DOHH2 (cell line): ENCODE measurements at regions not wholly inside any gene's neighbourhood (a gene's known extent, or its start where the extent isn't known, plus 50 kb on each side); places are given as distances from the start of the nearest gene placed in this dataset.
"Not testable (repeated sequence)": the region's sequence is repeated elsewhere in the genome, so short reads cannot be mapped to it uniquely, and the experiment has no call there.

Experiments used
- H3F3A ChIP-seq: fragments of 200-600 bp; sonication (generic), shearing (Covaris generic); 2 replicates; pipeline ENCODE4 v1.6.0; 2016; ENCODE audit warnings: antibody characterized with exemption, mild to moderate bottlenecking; ENCODE audit not compliant: control insufficient read depth, insufficient read depth
- H3K27ac ChIP-seq: fragments of 200-600 bp; sonication (generic); 2 replicates; pipeline ENCODE4 v1.5.1; 2014; ENCODE audit warnings: low read depth, mild to moderate bottlenecking, low read length, moderate library complexity
- H3K27me3 ChIP-seq: fragments of 200-600 bp; sonication (generic); 2 replicates; pipeline ENCODE4 v1.6.1; 2014; ENCODE audit warnings: mild to moderate bottlenecking, low read length, mixed read lengths; ENCODE audit not compliant: control insufficient read depth
- H3K36me3 ChIP-seq: fragments of 200-600 bp; sonication (generic); 2 replicates; pipeline ENCODE4 v1.6.1; 2014; ENCODE audit warnings: mild to moderate bottlenecking, low read length, moderate library complexity, mixed read lengths; ENCODE audit not compliant: control insufficient read depth
- H3K4me1 ChIP-seq: fragments of 200-600 bp; sonication (generic); 2 replicates; pipeline ENCODE4 v1.6.1; 2014; ENCODE audit warnings: mild to moderate bottlenecking, low read length, mixed read lengths; ENCODE audit not compliant: control insufficient read depth
- H3K4me2 ChIP-seq: fragments of 200-600 bp; sonication (generic); 2 replicates; pipeline ENCODE4 v1.6.0; 2014; ENCODE audit warnings: mild to moderate bottlenecking, low read length, moderate library complexity
- H3K4me3 ChIP-seq: fragments of 200-600 bp; sonication (generic); 2 replicates; pipeline ENCODE4 v1.5.1; 2014; ENCODE audit warnings: mild to moderate bottlenecking, low read length, mixed read lengths
- H3K79me2 ChIP-seq: fragments of 200-600 bp; sonication (generic); 2 replicates; pipeline ENCODE4 v1.6.1; 2014; ENCODE audit warnings: mild to moderate bottlenecking, low read length, mixed read lengths; ENCODE audit not compliant: control insufficient read depth
- H3K9me2 ChIP-seq: fragments of 200-600 bp; sonication (generic); replicated peaks from 2 replicates; pipeline ENCODE4 v1.6.1; 2014; ENCODE audit warnings: mild to moderate bottlenecking, low read length, mixed read lengths; ENCODE audit not compliant: control insufficient read depth
- H3K9me3 ChIP-seq: fragments of 200-600 bp; sonication (generic); 2 replicates; pipeline ENCODE4 v1.6.1; 2014; ENCODE audit warnings: antibody characterized with exemption, low read length, mixed read lengths; ENCODE audit not compliant: control insufficient read depth, insufficient read depth
- H4K20me1 ChIP-seq: fragments of 200-600 bp; sonication (generic); 2 replicates; pipeline ENCODE4 v1.6.0; 2014; ENCODE audit warnings: low read depth, mild to moderate bottlenecking, antibody characterized with exemption, low read length, moderate library complexity; ENCODE audit not compliant: control insufficient read depth, insufficient read depth
- CTCF ChIP-seq: fragments of 200-600 bp; sonication (generic); IDR thresholded peaks from one replicate; pipeline ENCODE4 v1.5.1; 2014; ENCODE audit warnings: antibody characterized with exemption, mild to moderate bottlenecking, low read depth, low read length; ENCODE audit not compliant: poor library complexity, severe bottlenecking
- EZH2phosphoT487 ChIP-seq: fragments of 200-600 bp; sonication (generic); IDR thresholded peaks from 2 replicates; pipeline ENCODE4 v1.6.1; 2017; ENCODE audit warnings: borderline replicate concordance, mild to moderate bottlenecking, antibody characterized with exemption, low read length, moderate library complexity, mixed read lengths

DNA sequence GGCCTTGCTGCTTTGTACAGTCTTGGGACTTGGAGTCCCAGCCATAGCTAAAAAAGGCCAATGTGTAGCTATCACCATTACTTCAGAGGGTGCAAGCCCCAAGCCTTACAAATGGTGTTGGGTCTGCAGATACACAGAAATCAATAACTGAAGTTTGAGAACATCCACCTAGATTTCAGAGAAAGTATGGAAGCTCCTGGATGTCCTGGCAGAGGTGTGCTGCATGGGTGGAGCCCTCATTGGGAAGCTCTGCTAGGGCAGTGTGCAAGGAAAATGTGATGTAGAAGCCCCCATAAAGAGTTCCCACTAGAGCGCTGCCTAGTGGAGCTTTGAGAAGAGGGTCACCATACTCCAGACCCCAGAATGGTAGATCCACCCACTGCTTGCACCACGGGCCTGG is 626.7 kb upstream of the COX7C start:
- no peak for TF ChIP-seq CTCF
- no peak for TF ChIP-seq EZH2phosphoT487
- Histone ChIP-seq H3K27me3 (no peaks in the 10 kb centered on the region), H3K9me3 (peaks cover 10% of the 10 kb centered on the region), H3K9me2 (no peaks in the 10 kb centered on the region), H3K4me1 (no peaks in the 10 kb centered on the region), H3K27ac (no peak overlapping the region), H4K20me1 (no peaks in the 10 kb centered on the region), H3K4me2 (no peak overlapping the region), H3F3A (no peaks in the 10 kb centered on the region), H3K4me3 (no peak overlapping the region), H3K36me3 (no peaks in the 10 kb centered on the region), H3K79me2 (no peaks in the 10 kb centered on the region)

GRCh38 chr5:85994653-85995052 is 623.1 kb upstream of the COX7C start:
- not testable (repeated sequence) for H3K27ac ChIP-seq, H3K4me1 ChIP-seq, H3K4me2 ChIP-seq, H4K20me1 ChIP-seq, H3K36me3 ChIP-seq, H3K79me2 ChIP-seq, H3K9me2 ChIP-seq, H3F3A ChIP-seq, H3K9me3 ChIP-seq, H3K4me3 ChIP-seq, H3K27me3 ChIP-seq

DNA sequence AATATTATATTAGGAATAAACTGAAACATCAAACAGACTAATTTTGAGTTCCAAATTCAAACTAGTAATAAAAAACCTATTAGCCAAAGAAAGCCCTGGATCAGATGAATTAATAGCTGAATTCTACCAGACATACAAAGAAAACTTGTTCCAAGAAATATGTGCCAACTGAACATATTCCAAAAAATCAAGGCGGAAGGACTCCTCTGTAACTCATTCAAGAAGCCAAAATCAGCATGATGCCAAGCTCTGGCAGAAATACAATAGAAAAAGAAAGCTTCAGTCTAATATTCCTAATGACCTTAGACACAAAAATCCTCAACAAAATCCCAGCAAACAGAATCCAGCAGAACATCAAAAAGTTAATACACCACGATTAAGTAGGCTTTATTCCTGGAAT is 619.1 kb upstream of the COX7C start:
- H3K4me2 ChIP-seq: no peak overlapping the region
- no peaks in the 10 kb centered on the region for H4K20me1 ChIP-seq
- TF ChIP-seq CTCF: no peak
- TF ChIP-seq EZH2phosphoT487: no peak
- H3K27ac ChIP-seq: no peak overlapping the region
- no peaks in the 10 kb centered on the region for H3K36me3 ChIP-seq
- H3K9me2 ChIP-seq: no peaks in the 10 kb centered on the region
- no peaks in the 10 kb centered on the region for H3K27me3 ChIP-seq
- H3F3A ChIP-seq: no peaks in the 10 kb centered on the region
- no peak overlapping the region for H3K4me3 ChIP-seq
- H3K4me1 ChIP-seq: no peaks in the 10 kb centered on the region
- no peaks in the 10 kb centered on the region for H3K79me2 ChIP-seq
- no peaks in the 10 kb centered on the region for H3K9me3 ChIP-seq

DNA sequence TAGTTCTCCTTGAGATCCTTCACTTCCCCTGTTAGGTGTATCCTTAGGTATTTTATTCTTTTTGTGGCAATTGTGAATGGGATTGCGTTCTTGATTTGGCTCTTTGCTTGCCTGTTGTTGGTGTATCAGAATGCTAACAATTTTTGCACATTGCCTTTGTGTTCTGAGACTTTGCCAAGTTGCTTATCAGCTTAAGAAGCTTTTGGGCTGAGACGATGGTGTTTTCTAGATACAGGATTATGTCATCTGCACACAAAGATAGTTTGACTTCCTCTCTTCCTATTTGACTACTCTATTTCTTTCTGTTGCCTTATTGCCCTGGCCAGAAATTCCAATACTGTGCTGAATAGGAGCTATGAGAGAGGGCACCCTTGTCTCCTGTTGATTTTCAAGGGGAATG is 609.4 kb upstream of the COX7C start:
- Histone ChIP-seq H3F3A (no peaks in the 10 kb centered on the region), H3K27me3 (no peaks in the 10 kb centered on the region), H3K36me3 (no peaks in the 10 kb centered on the region), H4K20me1 (no peaks in the 10 kb centered on the region), H3K4me3 (no peak overlapping the region), H3K79me2 (no peaks in the 10 kb centered on the region), H3K27ac (no peak overlapping the region), H3K9me3 (no peaks in the 10 kb centered on the region), H3K9me2 (no peaks in the 10 kb centered on the region), H3K4me1 (no peaks in the 10 kb centered on the region), H3K4me2 (no peak overlapping the region)
- TF ChIP-seq CTCF (no peak), EZH2phosphoT487 (no peak)
